ENCODE measurements at regions not wholly inside any gene's neighbourhood (a gene's known extent, or its start where the extent isn't known, plus 50 kb on each side); places are given as distances from the start of the nearest gene placed in this dataset.
"Not testable (repeated sequence)": the region's sequence is repeated elsewhere in the genome, so short reads cannot be mapped to it uniquely, and the experiment has no call there.

DNA sequence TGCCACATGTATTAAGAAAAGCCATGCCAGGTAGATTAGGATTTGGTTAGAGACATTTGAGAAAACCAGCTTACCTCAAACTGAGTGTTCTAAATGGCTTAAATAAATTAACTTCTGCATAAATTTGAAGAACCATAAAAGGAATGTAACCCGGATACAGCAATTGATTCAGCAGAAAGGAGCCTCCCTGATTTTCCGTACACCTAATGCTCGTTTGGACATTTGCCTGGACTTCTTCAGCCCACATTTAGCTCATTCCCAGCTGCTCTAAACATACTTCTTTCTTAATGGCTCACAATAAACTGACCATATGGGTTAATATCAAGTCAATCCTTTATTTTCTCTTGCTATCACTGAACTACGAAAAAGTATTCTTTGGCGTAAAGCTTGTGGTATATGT, 392.4 kb downstream of the ZNF516 start:
- no peak for DNase-seq

DNA sequence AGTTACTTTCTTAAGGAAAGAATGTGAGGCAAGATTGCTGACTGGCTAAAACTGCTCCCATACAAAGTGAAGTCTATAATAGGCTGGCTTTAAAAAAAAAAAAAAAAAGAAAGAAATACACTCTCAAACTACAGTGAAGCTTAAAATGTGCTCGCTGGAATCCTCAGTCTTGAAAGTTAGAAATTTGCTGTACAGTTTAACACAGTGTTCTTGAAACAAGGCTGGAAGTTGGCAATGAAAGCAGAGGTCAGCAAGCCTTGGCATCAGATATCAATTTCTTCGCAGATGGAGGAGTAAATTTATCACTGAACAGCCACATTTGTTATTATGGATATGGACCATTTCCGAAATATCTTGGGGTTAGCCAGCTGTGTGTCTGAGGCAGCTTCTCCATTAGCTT, 392.9 kb downstream of the ZNF516 start:
- DNase-seq, result no peak

DNA sequence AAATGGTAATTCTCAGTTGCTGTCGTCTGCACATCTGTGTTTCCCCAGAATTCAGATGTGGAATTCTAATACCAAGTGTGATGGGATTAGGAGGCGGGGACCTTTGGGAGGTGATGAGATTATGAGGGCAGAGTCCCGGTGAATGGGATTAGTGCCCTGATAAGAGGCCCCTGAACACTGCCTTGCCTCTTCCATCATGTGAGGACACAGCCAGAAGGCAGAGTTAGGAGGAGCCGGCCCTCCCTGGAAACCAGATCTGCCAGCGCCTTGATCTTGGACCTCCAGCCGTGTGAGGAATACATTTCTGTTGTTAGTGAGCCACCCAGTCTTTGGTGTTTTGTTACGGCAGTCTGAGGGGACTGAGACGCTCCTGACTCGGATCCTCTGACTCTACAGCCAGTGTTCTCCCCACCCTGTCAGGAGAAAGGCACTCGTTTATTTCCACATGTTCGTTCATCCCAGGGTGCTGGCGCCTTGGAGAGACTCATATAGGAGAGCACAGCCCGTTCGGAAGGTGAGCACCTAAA, 395.0 kb downstream of the ZNF516 start:
- no peak for DNase-seq

DNA sequence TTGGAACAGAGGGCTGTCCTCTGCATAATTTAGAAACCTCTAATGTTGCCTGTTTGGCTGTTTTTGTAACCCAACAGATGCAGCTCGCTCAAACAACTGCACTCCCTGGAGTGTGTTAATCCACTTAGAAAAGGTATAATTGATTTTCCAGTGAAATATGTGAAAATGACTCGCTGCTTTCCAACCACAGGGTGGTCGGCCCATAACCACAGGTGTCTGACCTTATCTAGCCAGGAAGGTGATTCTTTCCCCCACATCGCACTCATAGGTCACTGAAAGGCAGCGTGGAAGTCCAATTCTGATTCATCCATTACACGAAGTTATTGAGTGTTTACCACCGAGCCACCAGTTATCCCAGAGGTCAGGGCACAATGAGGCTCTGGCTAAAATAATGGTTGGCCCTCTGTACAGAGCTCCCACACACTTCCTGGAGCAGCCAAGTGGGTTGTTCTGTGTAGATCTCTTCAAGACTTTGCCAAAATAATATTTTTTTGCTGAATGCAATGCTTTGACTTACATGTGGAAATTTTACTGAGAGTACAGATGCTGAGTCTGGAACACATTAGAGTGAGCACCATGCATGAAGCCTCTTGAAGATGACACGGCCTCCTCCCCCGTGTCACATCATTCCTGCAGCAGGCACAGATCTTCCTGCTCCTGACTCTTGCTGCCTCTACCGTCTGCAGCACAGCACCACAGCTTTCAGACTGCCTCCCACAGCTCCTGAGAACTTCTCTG, 396.2 kb downstream of the ZNF516 start:
- DNase-seq, result no peak

DNA sequence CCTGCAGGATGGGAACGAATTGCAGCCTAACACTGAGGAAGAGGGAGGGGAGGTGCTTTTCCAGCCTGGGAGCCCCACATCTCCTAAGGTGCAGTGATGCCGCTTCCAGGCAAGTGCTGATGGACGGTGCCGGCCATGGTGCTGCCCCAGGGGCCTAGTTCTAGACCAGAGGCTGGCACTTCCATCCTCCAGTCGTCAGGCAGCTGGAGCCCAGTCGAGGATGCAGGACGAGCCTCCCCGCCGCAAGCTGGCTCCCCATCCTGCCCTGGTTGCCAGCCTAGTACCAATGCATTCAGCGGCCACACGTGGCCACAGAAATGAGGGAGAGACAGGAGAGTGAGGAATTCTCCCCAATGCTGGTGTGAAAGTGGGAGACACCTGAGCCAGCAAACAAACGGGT, 413.5 kb downstream of the ZNF516 start:
- DNase-seq, result no peak

DNA sequence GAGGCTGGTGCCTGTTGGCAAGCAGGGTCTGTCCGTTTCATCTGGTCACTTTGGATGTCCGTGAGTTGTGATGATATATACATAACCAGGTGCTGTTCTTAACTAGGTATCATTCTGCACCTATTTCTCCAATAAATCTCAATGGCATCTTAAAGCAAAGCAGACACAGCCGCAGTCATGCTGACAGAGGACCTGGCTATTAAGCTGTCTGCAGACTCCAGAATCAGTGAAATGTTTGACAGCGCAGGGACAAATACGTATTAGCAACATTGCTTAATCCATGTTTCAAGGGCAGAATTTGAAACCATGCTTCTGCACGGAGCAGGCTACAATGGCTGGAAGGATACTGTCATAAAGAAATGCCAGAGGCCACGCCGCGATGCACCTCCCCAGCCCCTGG, 414.6 kb downstream of the ZNF516 start:
- no peak for DNase-seq

DNA sequence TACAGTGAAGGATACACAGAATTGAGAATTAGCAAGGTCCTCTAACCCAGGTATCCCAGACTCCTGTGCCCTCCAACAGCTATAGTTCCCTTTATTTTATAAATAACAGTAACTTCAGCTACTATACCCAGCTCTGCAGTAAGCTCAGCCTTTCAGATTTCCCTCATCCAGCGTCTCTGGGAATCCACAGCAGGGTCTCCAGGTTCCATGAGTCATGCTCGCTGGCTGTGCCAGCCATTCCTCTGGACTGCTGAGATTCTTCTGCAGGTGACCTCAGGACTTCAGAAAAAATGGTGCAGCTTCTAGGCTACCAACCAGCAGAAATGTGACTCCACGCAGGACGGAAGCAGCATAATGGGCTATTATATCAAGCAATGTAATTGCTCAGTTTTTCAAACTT, 419.3 kb downstream of the ZNF516 start:
- DNase-seq, result no peak

DNA sequence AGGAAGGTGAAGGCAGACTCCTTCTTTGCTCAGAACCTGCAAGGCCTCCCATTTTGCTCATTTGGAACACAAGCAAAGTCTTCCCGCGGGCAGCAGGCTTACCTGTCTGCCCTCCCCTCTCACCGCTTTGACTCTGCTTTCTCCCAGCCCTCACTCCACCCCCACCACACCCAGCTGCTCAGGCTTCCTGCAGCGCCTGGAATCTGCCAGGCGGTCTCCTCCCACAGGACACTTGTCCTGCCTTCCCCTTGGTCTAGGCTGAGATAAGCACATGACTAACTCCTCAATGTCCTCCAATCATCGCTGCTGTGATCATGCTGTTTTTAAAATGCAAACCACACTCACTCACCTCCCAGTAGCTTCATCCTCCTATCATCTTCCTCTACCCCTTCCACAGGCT, 430.0 kb downstream of the ZNF516 start:
- DNase-seq, result peak; percentile 91

DNA sequence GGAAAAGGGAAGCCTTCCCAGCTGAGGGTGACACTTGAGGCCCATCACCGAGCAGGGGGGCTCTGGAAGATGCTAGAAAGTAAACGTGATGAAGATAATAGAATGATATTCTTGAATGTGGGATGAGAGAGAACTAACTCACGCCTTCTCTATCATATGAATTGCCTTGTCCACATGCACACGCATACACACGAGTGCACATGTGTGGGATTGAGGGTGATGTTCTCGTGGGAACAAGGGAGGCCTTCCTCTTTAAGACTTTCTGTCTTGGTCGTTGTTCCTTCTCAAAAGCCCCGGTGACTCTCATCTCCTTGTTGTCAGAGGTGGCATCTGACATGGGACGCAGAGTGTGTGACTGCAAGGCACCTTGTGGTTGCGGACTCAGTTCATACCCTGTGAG, 436.9 kb downstream of the ZNF516 start:
- no peak for DNase-seq

DNA sequence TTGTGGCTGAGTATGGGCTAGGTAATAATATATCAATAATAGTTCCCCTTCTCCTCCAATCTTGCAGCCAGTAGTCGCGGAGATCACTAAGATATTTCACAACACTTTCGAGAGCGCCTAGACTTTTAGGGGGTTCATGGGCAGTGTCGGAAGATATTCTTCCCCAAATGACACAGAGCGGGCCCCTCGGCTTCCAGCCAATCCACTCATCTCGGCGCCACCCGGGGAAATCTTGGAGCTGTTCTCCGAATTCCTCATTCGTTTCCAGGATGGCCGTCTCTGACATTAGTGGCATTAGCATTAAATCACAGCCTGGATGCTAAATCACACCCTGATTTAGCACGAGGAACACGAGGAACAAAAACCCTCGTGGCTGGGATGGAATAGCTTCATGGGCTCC, 437.7 kb downstream of the ZNF516 start:
- DNase-seq, result no peak

DNA sequence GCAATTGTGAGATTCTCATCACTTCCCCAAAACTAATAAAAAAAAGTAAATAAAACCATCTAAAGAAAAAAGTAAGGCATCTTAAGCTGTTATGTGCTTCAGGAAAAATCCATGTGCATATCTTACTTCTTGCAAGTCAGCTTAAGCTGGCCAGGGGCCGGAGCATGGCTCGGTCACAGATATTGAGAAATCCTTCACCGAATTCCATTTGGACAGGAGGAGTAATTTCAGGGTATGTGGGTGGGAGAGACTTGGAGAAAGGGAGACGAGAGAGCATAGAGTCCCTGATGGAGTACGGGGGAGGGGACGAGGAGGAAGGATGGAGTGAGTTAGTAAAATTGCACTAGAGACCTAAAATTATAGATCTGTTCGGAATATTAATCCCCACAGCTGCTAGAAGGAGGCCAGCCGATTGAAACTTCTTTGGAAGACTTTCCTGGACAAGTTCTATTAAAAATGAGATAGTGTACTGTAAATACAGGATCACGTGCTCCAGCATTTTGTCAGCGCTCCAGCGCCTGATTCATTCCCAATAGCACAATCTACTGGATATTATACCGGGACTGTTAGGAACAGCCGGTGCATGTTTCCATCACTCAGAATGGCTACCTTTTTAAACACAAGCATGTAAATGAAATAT, 438.5 kb downstream of the ZNF516 start:
- no peak for DNase-seq

DNA sequence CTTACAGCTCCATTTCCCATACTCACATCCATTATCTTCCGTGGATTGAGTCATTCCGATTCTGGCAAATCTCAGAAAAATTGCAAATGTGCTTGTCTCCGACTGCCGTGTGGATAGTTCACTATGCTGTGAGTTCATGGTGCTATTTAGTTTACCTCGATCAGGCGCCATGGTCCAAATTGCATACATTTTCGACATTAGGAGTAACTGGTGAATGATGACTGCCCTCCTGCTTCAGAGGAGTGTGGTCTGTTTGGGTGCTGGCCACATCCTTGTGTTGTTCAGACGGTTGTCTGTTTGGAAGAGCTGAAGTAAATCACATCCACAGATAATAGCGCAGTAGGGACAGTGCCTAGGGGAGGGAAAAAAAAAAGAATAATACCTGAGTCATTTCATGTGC, 439.5 kb downstream of the ZNF516 start:
- DNase-seq, result no peak

DNA sequence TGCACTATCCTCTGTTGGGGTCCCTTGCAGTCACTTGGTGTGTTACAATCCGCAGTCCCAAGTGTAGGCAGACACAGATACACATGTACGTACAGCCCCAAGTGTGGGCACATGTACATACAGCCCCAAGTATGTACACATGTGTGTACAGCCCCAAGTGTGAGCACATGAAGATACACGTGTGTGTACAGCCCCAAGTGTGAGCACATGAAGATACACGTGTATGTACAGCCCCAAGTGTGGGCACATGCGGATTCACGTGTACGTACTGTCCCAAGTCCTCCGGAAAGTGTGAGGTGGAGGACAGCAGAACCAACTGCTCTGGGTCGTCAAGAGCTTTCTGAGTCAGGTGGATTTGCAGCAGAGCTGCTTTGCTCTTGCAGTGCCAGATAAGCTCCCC, 440.0 kb downstream of the ZNF516 start:
- no peak for DNase-seq

DNA sequence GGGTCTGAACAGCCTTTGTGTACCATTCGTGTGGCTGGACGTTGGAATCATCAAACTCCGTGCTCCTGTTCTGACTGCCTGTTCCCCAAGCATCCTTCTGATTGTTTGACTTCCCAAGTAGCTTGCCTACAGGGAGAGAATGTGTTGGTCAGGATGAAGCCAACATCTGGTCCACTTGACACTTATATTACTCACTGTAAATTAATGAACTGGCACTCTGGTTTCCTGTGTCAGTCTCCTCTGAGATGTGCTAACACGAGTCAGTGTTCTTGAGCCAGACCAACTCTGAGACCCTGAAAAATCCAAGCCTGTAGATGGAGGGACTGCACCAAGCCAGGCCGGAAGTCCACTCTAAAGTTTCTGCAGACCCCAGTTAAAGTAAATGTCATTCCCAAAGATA, 440.9 kb downstream of the ZNF516 start:
- peak; percentile 11 for DNase-seq

DNA sequence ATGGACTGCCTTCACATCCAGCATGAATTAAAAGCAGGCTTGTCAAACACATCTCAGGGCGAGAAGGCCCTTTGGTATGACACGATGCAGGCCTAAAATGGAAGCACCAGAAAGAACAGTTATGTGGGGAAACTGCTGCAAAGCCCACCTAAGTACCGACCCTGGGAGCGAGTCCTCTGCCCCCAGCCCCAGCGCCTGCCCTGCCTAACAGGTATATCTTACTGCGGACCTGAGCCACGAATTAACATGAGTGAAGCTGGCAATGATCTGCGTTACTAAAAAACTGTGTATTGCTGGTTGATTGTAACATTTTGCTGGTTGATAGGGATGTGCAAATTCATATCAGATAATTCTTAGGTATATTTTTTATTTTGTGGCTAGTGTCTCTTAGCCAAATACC, 441.5 kb downstream of the ZNF516 start:
- no peak for DNase-seq

DNA sequence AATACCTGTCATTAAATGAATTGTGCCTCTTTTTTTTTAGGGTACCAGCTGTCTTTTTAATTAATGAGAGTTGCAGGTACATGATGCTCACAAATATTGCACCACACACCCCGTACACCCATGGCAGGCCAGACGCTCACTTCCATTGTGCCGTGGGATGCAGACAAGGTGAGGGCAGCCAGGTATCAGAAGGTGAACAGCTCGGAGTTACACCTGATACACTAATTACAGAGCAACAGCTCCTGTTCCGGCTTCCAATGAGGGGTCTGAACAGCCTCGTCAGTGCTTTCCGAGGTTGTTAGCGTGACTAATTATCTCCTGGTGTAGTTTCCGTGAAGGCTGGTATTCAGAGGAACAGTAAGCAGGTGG, 442.8 kb downstream of the ZNF516 start:
- DNase-seq, result peak; percentile 73

DNA sequence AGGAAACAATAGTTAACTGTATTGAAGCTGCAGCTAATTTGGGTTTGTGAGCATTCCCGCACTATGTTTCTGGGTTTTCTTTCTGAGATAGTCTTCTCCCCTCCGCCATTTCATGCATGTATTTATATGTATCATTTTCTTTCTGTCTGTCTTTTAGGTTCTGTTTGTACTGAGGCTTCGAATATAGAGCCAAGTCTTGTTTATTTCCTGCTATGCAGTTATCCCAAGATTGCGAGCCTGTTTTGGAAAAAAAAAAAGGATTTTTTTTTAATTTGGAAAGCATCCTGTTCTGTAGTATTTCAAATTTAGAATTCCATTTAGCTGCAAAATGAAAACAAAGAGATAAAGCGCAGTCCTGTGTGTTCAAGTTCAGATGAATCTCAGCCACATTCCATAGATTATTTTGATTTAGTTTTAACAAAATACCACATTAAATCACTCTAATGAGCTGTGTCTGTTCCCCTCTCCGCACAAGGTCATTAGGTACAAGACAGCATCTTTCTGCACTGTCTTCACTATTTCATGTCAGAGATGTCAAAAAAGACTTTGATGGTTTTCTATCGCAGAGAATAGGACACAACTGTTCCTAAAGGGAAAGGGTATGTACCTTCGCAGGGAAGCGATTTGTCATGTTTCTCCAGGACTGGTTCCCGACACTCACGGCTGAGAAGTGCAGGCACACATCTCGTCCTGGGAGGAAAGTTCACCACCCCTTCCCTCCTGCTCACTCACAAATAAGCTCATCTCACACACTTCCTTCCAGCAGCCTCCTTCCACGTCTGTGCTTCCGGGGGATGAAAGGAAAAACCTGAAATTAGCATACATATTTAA, 443.4 kb downstream of the ZNF516 start:
- DNase-seq, result no peak

DNA sequence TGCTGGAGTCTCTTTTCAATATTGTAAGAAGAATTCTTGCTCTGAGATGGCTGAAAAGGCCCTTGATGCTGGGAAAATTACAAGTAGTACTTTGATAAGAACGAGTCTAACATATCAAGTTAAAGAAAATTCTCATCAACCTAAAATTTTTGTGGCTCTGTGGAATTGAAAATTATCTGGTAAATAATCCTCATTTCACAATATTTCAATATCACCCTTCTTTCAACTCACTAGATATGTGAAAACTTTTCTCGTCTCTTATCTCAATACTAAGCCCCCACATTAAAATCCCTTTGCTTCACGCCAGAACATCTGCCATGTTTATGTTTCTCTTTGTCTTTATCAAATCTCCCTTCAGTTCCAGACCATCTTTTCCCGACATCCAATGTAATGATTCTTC, 448.8 kb downstream of the ZNF516 start:
- no peak for DNase-seq

DNA sequence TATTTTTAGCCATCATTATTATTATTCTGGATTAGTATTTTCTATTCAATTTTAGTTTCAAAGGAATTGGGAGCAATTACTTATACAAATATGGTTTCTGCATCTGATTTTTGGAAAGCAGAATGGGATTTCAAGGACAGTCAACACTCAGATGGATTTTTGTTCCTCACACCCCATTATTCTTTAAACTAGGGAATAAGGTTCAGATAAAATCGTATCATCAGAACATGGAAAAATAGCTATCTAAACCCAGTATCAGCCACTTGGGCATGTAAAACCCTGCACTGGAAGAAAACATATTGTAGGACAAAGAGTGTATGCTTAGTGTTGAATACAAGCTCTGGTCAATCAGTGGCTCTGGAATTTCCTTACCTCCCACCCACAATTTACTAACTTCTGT, 452.5 kb downstream of the ZNF516 start:
- no peak for DNase-seq

DNA sequence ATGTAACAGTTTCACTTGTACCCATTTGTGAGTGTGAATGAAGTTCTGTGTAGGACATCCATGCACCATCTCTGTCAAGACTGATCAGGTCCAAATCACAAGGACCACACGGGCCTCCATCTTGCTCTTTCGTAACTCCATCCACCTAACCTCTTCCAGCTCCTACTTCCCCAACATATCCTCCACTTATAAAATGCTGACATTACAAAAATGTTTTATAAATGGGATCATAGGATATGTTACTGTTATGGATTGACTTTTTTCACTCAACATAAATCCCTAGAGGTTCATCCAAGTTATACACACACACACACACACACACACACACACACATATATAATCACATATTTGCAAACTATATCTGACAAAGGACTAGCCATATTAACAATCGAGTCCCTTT, 476.8 kb downstream of the ZNF516 start:
- DNase-seq, result no peak

DNA sequence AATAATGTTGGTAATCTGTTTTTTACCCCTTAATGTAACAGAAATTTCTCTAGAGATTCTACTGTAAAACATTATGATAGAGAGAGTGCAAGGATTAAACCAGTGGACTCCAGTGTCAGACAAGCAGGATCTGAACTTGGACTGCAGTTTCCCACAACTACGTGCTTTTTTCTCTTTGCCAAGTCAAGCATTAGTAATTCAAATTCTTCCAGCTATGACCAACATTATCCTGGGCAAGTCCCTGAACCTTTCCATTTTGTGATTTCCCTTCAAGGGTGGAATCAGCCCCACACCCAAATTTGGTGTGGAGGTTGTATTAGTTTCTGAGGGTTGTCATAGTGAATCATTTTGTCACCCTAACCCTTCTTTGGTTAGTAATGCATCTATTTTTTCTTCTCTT, 482.0 kb downstream of the ZNF516 start:
- DNase-seq, result no peak

DNA sequence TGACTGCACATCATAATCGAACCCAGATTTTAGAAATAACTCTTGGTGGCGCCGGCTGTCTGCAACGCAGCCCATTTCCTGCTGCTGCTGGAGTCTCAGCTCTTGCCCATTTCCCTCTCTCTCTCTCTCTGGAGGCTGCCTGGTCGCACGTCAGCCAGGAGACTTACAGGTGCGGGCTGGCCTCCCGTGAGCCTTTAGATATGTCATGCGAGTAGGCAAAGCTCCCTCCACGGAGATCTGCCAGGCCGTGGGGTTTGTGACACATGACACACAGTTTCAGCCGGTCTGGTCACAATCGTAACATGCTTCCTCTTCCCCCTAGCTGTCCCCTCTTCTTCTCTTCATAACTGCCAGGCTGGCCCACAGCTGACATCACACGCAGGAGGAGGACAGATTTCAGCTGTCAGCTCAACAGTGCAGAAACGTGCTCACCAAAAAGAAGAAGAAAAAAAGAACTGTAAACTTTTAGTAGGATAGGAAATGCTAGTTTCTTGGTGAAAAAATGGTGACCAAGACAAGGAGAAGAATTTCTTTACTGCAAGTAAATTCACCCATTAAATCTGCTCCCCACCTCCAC, 489.3 kb downstream of the ZNF516 start:
- DNase-seq, result peak; percentile 80

DNA sequence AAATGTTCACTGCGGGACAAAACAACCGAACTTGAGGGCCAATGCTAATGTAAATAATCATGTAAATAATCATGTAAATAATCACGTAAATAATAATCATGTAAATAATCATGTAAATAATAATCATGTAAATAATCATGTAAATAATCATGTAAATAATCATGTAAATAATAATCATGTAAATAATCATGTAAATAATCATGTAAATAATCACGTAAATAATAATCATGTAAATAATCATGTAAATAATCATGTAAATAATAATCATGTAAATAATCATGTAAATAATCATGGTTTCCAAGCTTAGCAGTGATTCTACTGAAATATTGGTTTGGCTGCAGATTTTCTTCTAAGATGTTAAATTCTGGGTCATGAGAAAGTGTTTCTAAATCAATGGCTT, 507.1 kb downstream of the ZNF516 start:
- DNase-seq, result not testable (repeated sequence)

DNA sequence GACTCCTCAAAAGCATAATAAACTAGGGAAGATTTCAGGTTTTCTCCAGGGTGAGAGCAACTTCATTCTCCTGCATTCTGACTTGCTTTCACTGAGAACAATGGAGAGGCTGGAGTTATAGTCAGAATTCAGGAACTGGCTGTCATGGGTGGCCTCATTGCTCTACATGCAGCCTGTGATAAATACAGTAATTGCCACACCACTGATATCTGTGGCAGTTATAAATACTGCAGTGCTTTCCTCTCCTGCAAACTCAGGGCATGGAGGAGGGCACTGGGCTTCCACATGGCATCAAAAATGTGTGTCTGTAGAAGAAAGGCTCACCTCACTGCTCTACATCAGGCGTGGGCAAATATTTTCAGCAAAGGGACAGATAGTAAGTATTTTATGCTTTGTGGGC, 510.2 kb downstream of the ZNF516 start:
- DNase-seq, result no peak
